Neural cell (in vitro differentiated cells): ENCODE measurements at regions not wholly inside any gene's neighbourhood (a gene's known extent, or its start where the extent isn't known, plus 50 kb on each side); places are given as distances from the start of the nearest gene placed in this dataset.
"Not testable (repeated sequence)": the region's sequence is repeated elsewhere in the genome, so short reads cannot be mapped to it uniquely, and the experiment has no call there.

Experiments
- H2AFZ ChIP-seq: fragments of 200-600, 300-800 bp; sonication (generic), shearing (Covaris generic); 2 replicates; pipeline ENCODE4 v1.6.0; 2014; ENCODE audit warnings: low read depth, mild to moderate bottlenecking, antibody characterized with exemption, low read length, moderate library complexity
- H3F3A ChIP-seq: fragments of 200-600 bp; shearing (Covaris generic); 2 replicates; pipeline ENCODE4 v1.6.1; 2016; ENCODE audit warnings: mild to moderate bottlenecking, moderate library complexity, mixed read lengths, antibody characterized with exemption, low read length; ENCODE audit not compliant: insufficient read depth, poor library complexity, severe bottlenecking
- H3K27ac ChIP-seq: fragments of 200-600, 300-800 bp; sonication (generic), shearing (Covaris generic); 2 replicates; pipeline ENCODE4 v1.5.1; 2014; ENCODE audit warnings: mild to moderate bottlenecking, low read length, moderate library complexity
- H3K27me3 ChIP-seq: fragments of 300-800, 200-600 bp; sonication (generic), shearing (Covaris generic); 2 replicates; pipeline ENCODE4 v1.6.0; 2014; ENCODE audit warnings: mild to moderate bottlenecking, low read depth, low read length, moderate library complexity; ENCODE audit not compliant: insufficient read depth
- H3K36me3 ChIP-seq: fragments of 300-800, 200-600 bp; sonication (generic), shearing (Covaris generic); 2 replicates; pipeline ENCODE4 v1.5.1; 2014; ENCODE audit warnings: mild to moderate bottlenecking, antibody characterized with exemption, low read length, moderate library complexity; ENCODE audit not compliant: insufficient read depth
- H3K4me2 ChIP-seq: fragments of 300-800, 200-600 bp; sonication (generic), shearing (Covaris generic); 2 replicates; pipeline ENCODE4 v1.6.0; 2014; ENCODE audit warnings: mild to moderate bottlenecking, low read length
- H3K4me3 ChIP-seq: fragments of 300-800, 200-600 bp; sonication (generic), shearing (Covaris generic); 2 replicates; pipeline ENCODE4 v1.5.1; 2014; ENCODE audit warnings: mild to moderate bottlenecking, low read length, moderate library complexity
- H3K79me2 ChIP-seq: fragments of 200-600 bp; shearing (Covaris generic); replicated peaks from 2 replicates; pipeline ENCODE4 v1.6.0; 2014; ENCODE audit warnings: mild to moderate bottlenecking, low read length, moderate library complexity; ENCODE audit not compliant: insufficient read depth
- H3K9ac ChIP-seq: fragments of 300-800, 200-600 bp; sonication (generic), shearing (Covaris generic); 2 replicates; pipeline ENCODE4 v1.6.1; 2016; ENCODE audit warnings: mild to moderate bottlenecking, low read length, mixed read lengths
- H3K9me2 ChIP-seq: fragments of 200-600 bp; shearing (Covaris generic); 2 replicates; pipeline ENCODE4 v1.6.1; 2016; ENCODE audit warnings: mild to moderate bottlenecking, low read length, mixed read lengths; ENCODE audit not compliant: insufficient read depth
- H3K9me3 ChIP-seq: fragments of 200-600, 300-800 bp; sonication (generic), shearing (Covaris generic); 2 replicates; pipeline ENCODE4 v1.6.1; 2016; ENCODE audit warnings: mild to moderate bottlenecking, mixed run types, low read length, moderate library complexity, mixed read lengths
- H4K20me1 ChIP-seq: fragments of 200-600 bp; shearing (Covaris generic); 2 replicates; pipeline ENCODE4 v1.6.1; 2016; ENCODE audit warnings: mild to moderate bottlenecking, mixed run types; ENCODE audit not compliant: insufficient read depth

- not testable (repeated sequence) for H3K27me3 ChIP-seq, H3K9me2 ChIP-seq, H3K27ac ChIP-seq, H4K20me1 ChIP-seq, H3K9me3 ChIP-seq, H2AFZ ChIP-seq, H3F3A ChIP-seq, H3K9ac ChIP-seq, H3K79me2 ChIP-seq, H3K4me3 ChIP-seq, H3K4me2 ChIP-seq, H3K36me3 ChIP-seq
Observed at GRCh38 chr16:22589757-22590156, 79.1 kb downstream of the NPIPB5 start.

GRCh38 chr16:22596445-22597045 lies 85.9 kb downstream of the NPIPB5 start:
- H3K9me2 ChIP-seq, H3K9ac ChIP-seq, H4K20me1 ChIP-seq, H3K36me3 ChIP-seq, H2AFZ ChIP-seq, H3K4me3 ChIP-seq, H3K4me2 ChIP-seq, H3K9me3 ChIP-seq, H3K27ac ChIP-seq, H3F3A ChIP-seq, H3K79me2 ChIP-seq, H3K27me3 ChIP-seq: not testable (repeated sequence)

GRCh38 chr16:22603744-22604143 lies 93.1 kb downstream of the NPIPB5 start:
- H3K79me2 ChIP-seq, H3K9me3 ChIP-seq, H3K9me2 ChIP-seq, H3K27me3 ChIP-seq, H3K9ac ChIP-seq, H3K4me2 ChIP-seq, H3K4me3 ChIP-seq, H3K27ac ChIP-seq, H3K36me3 ChIP-seq, H4K20me1 ChIP-seq, H2AFZ ChIP-seq, H3F3A ChIP-seq: not testable (repeated sequence)

- not testable (repeated sequence) for H3K36me3 ChIP-seq, H3K79me2 ChIP-seq, H3K4me2 ChIP-seq
Observed at GRCh38 chr16:22606619-22607018, 95.9 kb downstream of the NPIPB5 start.

GRCh38 chr16:22609798-22610197 lies 99.1 kb downstream of the NPIPB5 start:
- not testable (repeated sequence) for H3K9me3 ChIP-seq, H3K36me3 ChIP-seq, H3K9me2 ChIP-seq, H4K20me1 ChIP-seq, H3K4me3 ChIP-seq, H3K4me2 ChIP-seq, H3K79me2 ChIP-seq, H3K27me3 ChIP-seq, H3F3A ChIP-seq, H3K9ac ChIP-seq, H3K27ac ChIP-seq, H2AFZ ChIP-seq

More at GRCh38 chr16:22606619-22607018, 95.9 kb downstream of the NPIPB5 start:
- H3K4me3 ChIP-seq, H4K20me1 ChIP-seq, H2AFZ ChIP-seq, H3K9ac ChIP-seq, H3F3A ChIP-seq, H3K27me3 ChIP-seq, H3K9me3 ChIP-seq, H3K9me2 ChIP-seq, H3K27ac ChIP-seq: not testable (repeated sequence)

- not testable (repeated sequence) for H3K27ac ChIP-seq
Observed at GRCh38 chr16:22611128-22611527, 100.4 kb downstream of the NPIPB5 start.

More at GRCh38 chr16:22611128-22611527, 100.4 kb downstream of the NPIPB5 start:
- not testable (repeated sequence) for H3K27me3 ChIP-seq, H3K4me3 ChIP-seq, H3K9me3 ChIP-seq, H3K79me2 ChIP-seq, H3K4me2 ChIP-seq, H4K20me1 ChIP-seq, H3K9ac ChIP-seq, H2AFZ ChIP-seq, H3K9me2 ChIP-seq, H3K36me3 ChIP-seq, H3F3A ChIP-seq
